ENCODE measurements at regions not wholly inside any gene's neighbourhood (a gene's known extent, or its start where the extent isn't known, plus 50 kb on each side); places are given as distances from the start of the nearest gene placed in this dataset.

- no peak overlapping the region for H3K4me3 ChIP-seq
- WGBS, 2 donors: 84 to 86% methylated on average over 6 of the region's 6 CpGs
- DNase-seq: no peak
- H3K9me3 ChIP-seq: no peaks in the 10 kb centered on the region
- intact Hi-C loops (cut with DNase I): no loop called here
- no peak for TF ChIP-seq EP300 (IDR thresholded peaks at IDR 0.05)
- no peak for TF ChIP-seq POLR2AphosphoS5 (IDR thresholded peaks at IDR 0.05)
- TF ChIP-seq CTCF (IDR thresholded peaks at IDR 0.05): no peak
- TF ChIP-seq POLR2A (IDR thresholded peaks at IDR 0.05): no peak
- H3K4me1 ChIP-seq: no peaks in the 10 kb centered on the region
- no peaks in the 10 kb centered on the region for H3K36me3 ChIP-seq
- no peaks in the 10 kb centered on the region for H3K27me3 ChIP-seq
- H3K27ac ChIP-seq: no peak overlapping the region
Observed at GRCh38 chr11:96942855-96943254, 553.0 kb downstream of the JRKL start.

- H3K27me3 ChIP-seq: no peaks in the 10 kb centered on the region
- WGBS, 2 donors: 22 to 66% methylated on average over 1 of the region's 1 CpG
- no peak for DNase-seq
- no peaks in the 10 kb centered on the region for H3K9me3 ChIP-seq
- H3K27ac ChIP-seq: no peak overlapping the region
- intact Hi-C loops (cut with DNase I): no loop called here
- H3K4me3 ChIP-seq: no peak overlapping the region
- H3K4me1 ChIP-seq: no peaks in the 10 kb centered on the region
- H3K36me3 ChIP-seq: no peaks in the 10 kb centered on the region
- TF ChIP-seq POLR2AphosphoS5 (IDR thresholded peaks at IDR 0.05) (no peak), EP300 (IDR thresholded peaks at IDR 0.05) (no peak), CTCF (IDR thresholded peaks at IDR 0.05) (no peak), POLR2A (IDR thresholded peaks at IDR 0.05) (no peak)
Observed at GRCh38 chr11:96943970-96944369, 554.2 kb downstream of the JRKL start.

GRCh38 chr11:96948066-96948465 lies 558.3 kb downstream of the JRKL start:
- no peaks in the 10 kb centered on the region for H3K27me3 ChIP-seq
- no peaks in the 10 kb centered on the region for H3K36me3 ChIP-seq
- DNase-seq: no peak
- TF ChIP-seq CTCF (IDR thresholded peaks at IDR 0.05) (no peak), EP300 (IDR thresholded peaks at IDR 0.05) (no peak), POLR2AphosphoS5 (IDR thresholded peaks at IDR 0.05) (no peak), POLR2A (IDR thresholded peaks at IDR 0.05) (no peak)
- intact Hi-C loops (cut with DNase I): no loop called here
- WGBS, 2 donors: 94 to 97% methylated on average over 2 of the region's 2 CpGs
- H3K4me3 ChIP-seq: no peak overlapping the region
- no peaks in the 10 kb centered on the region for H3K9me3 ChIP-seq
- H3K4me1 ChIP-seq: no peaks in the 10 kb centered on the region
- no peak overlapping the region for H3K27ac ChIP-seq

- WGBS, 2 donors: 5 to 22% methylated on average over 2 of the region's 2 CpGs
- H3K27ac ChIP-seq: no peak overlapping the region
- H3K27me3 ChIP-seq: no peaks in the 10 kb centered on the region
- TF ChIP-seq EP300 (IDR thresholded peaks at IDR 0.05): no peak
- TF ChIP-seq POLR2A (IDR thresholded peaks at IDR 0.05): no peak
- no peak overlapping the region for H3K4me3 ChIP-seq
- intact Hi-C loops (cut with DNase I): no loop called here
- H3K9me3 ChIP-seq: no peaks in the 10 kb centered on the region
- DNase-seq: no peak
- H3K4me1 ChIP-seq: no peaks in the 10 kb centered on the region
- no peaks in the 10 kb centered on the region for H3K36me3 ChIP-seq
Observed at GRCh38 chr11:96949464-96949863, 559.7 kb downstream of the JRKL start.

GRCh38 chr11:96954587-96955242 lies 564.9 kb downstream of the JRKL start:
- no peak for TF ChIP-seq POLR2A (IDR thresholded peaks at IDR 0.05)
- TF ChIP-seq POLR2AphosphoS5 (IDR thresholded peaks at IDR 0.05): no peak
- no peak for TF ChIP-seq CTCF (IDR thresholded peaks at IDR 0.05)
- no peak for TF ChIP-seq EP300 (IDR thresholded peaks at IDR 0.05)
- no peak overlapping the region for H3K27ac ChIP-seq
- WGBS, 2 donors: 79% methylated on average over 4 of the region's 4 CpGs
- intact Hi-C loops (cut with DNase I): no loop called here
- no peaks in the 10 kb centered on the region for H3K4me1 ChIP-seq
- no peaks in the 10 kb centered on the region for H3K36me3 ChIP-seq
- DNase-seq: no peak
- no peaks in the 10 kb centered on the region for H3K27me3 ChIP-seq
- no peak overlapping the region for H3K4me3 ChIP-seq
- H3K9me3 ChIP-seq: no peaks in the 10 kb centered on the region

Measured in sigmoid colon (tissue), 6 donors.